SJSA1 (cell line): ENCODE measurements at regions not wholly inside any gene's neighbourhood (a gene's known extent, or its start where the extent isn't known, plus 50 kb on each side); places are given as distances from the start of the nearest gene placed in this dataset.
"Not testable (repeated sequence)": the region's sequence is repeated elsewhere in the genome, so short reads cannot be mapped to it uniquely, and the experiment has no call there.

ENCODE experiments used
- DNase-seq, 2 experiments: peaks; one replicate each; pipeline ENCODE4 v3.0.0-alpha.2; 2015 to 2020; ENCODE audit warnings: low spot score in 2 of 2, low read depth in 1 of 2
- H3K27ac ChIP-seq: fragments of 250-450 bp; sonication (Bioruptor Pico); 2 replicates; pipeline ENCODE4 v1.5.1; 2020; ENCODE audit warnings: mild to moderate bottlenecking, moderate library complexity
- H3K27me3 ChIP-seq: fragments of 250-450 bp; sonication (Bioruptor Pico); replicated peaks from 2 replicates; pipeline ENCODE4 v1.5.1; 2020; ENCODE audit warnings: mild to moderate bottlenecking, moderate library complexity
- H3K36me3 ChIP-seq: fragments of 250-450 bp; sonication (Bioruptor Pico); 2 replicates; pipeline ENCODE4 v1.5.1; 2020; ENCODE audit warnings: mild to moderate bottlenecking
- H3K4me1 ChIP-seq: fragments of 250-450 bp; sonication (Bioruptor Pico); replicated peaks from 2 replicates; pipeline ENCODE4 v1.6.1; 2021; ENCODE audit warnings: mild to moderate bottlenecking
- H3K4me3 ChIP-seq: fragments of 250-450 bp; sonication (Bioruptor Pico); 2 replicates; pipeline ENCODE4 v1.5.1; 2020; ENCODE audit warnings: mild to moderate bottlenecking
- H3K9me3 ChIP-seq: fragments of 250-450 bp; sonication (Bioruptor Pico); replicated peaks from 2 replicates; pipeline ENCODE4 v1.5.1; 2020; ENCODE audit warnings: mild to moderate bottlenecking

DNA sequence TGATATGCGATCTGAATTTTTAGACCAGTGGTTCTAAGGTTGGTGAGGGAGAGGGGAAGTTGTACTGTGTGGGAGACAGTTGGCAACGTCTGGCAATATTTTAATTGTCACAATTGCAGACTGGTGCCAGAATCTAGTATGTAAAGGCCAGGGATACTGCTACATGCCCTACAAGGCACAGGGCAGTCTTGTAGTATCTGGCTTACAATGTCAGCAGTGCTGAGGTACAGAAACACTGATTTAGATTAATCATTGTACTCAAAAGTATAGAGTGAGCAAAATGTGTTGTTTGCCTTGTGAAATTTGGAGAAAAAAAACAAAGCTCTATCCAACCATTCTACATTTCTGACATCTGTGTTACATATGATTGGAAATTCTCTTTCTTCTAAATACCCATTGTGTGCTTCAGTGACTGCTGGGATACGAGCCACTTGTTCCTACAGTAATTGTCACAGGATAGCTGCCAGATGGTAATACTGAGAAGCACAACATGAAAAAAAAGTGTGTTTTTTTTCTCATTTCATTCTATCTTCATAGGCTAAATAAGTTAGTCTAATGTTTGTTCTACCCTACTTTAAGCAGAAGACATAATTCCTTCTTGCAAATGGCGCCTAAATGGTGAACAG lies 526.7 kb upstream of the AGA start:
- no peaks in the 10 kb centered on the region for H3K9me3 ChIP-seq
- H3K27ac ChIP-seq = no peak overlapping the region
- H3K36me3 ChIP-seq = no peaks in the 10 kb centered on the region
- no peaks in the 10 kb centered on the region for H3K27me3 ChIP-seq
- H3K4me1 ChIP-seq = no peaks in the 10 kb centered on the region
- no peak for DNase-seq
- H3K4me3 ChIP-seq = no peak overlapping the region

DNA sequence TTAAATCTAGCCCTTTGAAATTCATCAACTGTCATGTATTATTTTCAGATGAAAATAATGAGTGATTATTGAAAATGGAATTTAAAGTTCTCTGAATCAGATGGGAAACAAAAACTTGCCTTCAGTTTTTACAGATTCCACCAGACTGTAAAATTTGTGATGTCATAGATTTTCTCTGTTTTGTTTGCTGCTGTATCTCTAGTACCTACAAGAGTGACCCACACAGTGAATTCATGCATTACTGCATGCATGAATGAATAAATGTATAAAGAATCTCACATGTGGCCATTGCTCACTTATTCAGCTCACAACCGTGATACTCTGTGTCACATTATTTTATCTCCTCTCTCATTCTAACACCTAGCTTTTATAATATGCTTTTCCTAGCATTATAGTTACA lies 532.2 kb upstream of the AGA start:
- Histone ChIP-seq H3K4me3 (no peak overlapping the region), H3K9me3 (0 out of 2 replicates have a peak, but pooled peaks cover 3% of the 10 kb centered on the region), H3K36me3 (no peaks in the 10 kb centered on the region), H3K27ac (no peak overlapping the region), H3K27me3 (no peaks in the 10 kb centered on the region), H3K4me1 (no peaks in the 10 kb centered on the region)
- DNase-seq = no peak

GRCh38 chr4:177975315-177975987 lies 533.2 kb upstream of the AGA start:
- no peaks in the 10 kb centered on the region for H3K27me3 ChIP-seq
- DNase-seq = no peak
- H3K4me3 ChIP-seq = no peak overlapping the region
- no peaks in the 10 kb centered on the region for H3K4me1 ChIP-seq
- no peaks in the 10 kb centered on the region for H3K36me3 ChIP-seq
- no peak overlapping the region for H3K27ac ChIP-seq
- 0 out of 2 replicates have a peak, but pooled peaks cover 3% of the 10 kb centered on the region for H3K9me3 ChIP-seq

DNA sequence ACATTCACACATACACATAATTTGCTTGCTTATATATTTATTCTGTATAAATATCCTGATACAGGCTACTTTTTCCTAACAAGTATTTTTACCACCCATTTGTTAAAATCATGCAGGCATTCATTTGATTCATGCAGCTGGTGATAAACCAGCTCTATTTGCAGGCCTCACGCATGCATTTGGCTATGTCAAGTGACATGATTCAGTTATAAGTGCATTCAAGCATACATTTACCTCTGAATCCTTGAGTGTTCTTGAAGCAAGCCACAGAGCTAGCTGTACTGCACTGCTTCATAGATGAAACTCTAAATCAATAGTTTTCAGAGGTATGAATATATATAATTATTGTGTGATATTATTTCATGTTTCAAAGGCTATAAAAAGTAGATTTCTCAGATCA lies 544.0 kb upstream of the AGA start:
- Histone ChIP-seq H3K36me3 (no peaks in the 10 kb centered on the region), H3K27ac (no peak overlapping the region), H3K4me1 (no peaks in the 10 kb centered on the region), H3K4me3 (no peak overlapping the region), H3K27me3 (no peaks in the 10 kb centered on the region), H3K9me3 (no peaks in the 10 kb centered on the region)
- no peak for DNase-seq

DNA sequence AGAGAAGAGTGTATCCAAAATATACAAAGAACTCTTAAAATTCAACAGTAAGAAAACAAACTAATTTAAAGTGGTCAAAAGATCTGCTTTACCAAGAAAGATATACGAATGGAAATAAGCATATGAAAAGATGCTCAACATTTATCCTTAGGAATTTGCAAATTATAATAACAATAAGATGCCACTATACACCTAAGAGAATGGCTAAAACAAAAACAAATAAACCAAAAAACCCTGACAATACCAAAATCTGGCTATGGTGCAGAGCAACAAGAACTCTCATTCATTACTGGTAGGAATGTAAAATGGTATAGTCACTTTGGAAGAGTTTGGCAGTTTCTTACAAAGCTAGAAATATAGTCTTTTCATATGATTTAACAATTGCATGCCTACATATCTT lies 545.7 kb upstream of the AGA start:
- DNase-seq = no peak
- no peaks in the 10 kb centered on the region for H3K4me1 ChIP-seq

GRCh38 chr4:177989503-177990201 lies 547.4 kb upstream of the AGA start:
- no peaks in the 10 kb centered on the region for H3K27me3 ChIP-seq
- H3K4me3 ChIP-seq = no peak overlapping the region
- no peaks in the 10 kb centered on the region for H3K4me1 ChIP-seq
- H3K27ac ChIP-seq = no peak overlapping the region
- no peak for DNase-seq
- no peaks in the 10 kb centered on the region for H3K36me3 ChIP-seq
- no peaks in the 10 kb centered on the region for H3K9me3 ChIP-seq

More for the DNA sequence above, 545.7 kb upstream of the AGA start:
- no peak overlapping the region for H3K4me3 ChIP-seq
- no peak overlapping the region for H3K27ac ChIP-seq
- no peaks in the 10 kb centered on the region for H3K27me3 ChIP-seq
- no peaks in the 10 kb centered on the region for H3K36me3 ChIP-seq
- no peaks in the 10 kb centered on the region for H3K9me3 ChIP-seq

- Histone ChIP-seq H3K27me3 (no peaks in the 10 kb centered on the region), H3K4me3 (no peak overlapping the region)
These were observed 560.9 kb upstream of the AGA start for GRCh38 chr4:178003098-178003657.

DNA sequence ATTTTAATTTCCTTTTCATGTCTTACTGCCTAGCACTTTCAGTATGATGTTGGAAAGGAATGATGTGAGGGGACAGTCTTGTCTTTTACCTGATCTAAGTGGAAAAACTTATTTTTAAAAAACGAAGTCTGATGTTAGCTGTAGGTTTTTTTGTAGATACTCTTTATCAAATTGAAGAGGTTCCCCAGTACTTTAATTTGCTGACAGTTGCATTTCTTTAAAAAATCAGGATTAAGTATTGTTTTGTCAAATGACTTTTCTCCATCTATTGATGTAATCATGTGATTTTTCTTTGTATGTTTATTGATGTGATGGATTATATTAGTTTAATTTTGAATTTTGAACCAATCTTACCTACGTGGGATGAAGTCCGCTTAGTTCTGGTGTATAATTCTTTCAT lies 568.4 kb upstream of the AGA start:
- H3K4me1 ChIP-seq = no peaks in the 10 kb centered on the region
- no peak for DNase-seq
- no peak overlapping the region for H3K27ac ChIP-seq
- no peak overlapping the region for H3K4me3 ChIP-seq
- H3K27me3 ChIP-seq = no peaks in the 10 kb centered on the region
- no peaks in the 10 kb centered on the region for H3K9me3 ChIP-seq
- no peaks in the 10 kb centered on the region for H3K36me3 ChIP-seq

More at GRCh38 chr4:178003098-178003657, 560.9 kb upstream of the AGA start:
- Histone ChIP-seq H3K27ac (no peak overlapping the region), H3K9me3 (no peaks in the 10 kb centered on the region), H3K4me1 (no peaks in the 10 kb centered on the region), H3K36me3 (no peaks in the 10 kb centered on the region)
- DNase-seq = no peak

DNA sequence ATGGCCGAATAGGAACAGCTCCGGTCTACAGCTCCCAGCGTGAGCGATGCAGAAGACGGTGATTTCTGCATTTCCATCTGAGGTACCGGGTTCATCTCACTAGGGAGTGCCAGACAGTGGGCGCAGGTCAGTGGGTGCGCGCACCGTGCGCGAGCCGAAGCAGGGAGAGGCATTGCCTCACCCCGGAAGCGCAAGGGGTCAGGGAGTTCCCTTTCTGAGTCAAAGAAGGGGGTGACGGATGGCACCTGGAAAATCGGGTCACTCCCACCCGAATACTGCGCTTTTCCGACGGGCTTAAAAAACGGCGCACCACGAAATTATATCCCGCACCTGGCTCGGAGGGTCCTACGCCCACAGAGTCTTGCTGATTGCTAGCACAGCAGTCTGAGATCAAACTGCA lies 572.8 kb upstream of the AGA start:
- not testable (repeated sequence) for H3K4me1 ChIP-seq, H3K27ac ChIP-seq, DNase-seq, H3K9me3 ChIP-seq, H3K4me3 ChIP-seq, H3K36me3 ChIP-seq, H3K27me3 ChIP-seq

GRCh38 chr4:178026999-178027398 lies 584.8 kb upstream of the AGA start:
- DNase-seq = no peak
- no peaks in the 10 kb centered on the region for H3K4me1 ChIP-seq

GRCh38 chr4:178027796-178028195 lies 585.6 kb upstream of the AGA start:
- Histone ChIP-seq H3K4me3 (no peak overlapping the region), H3K9me3 (no peaks in the 10 kb centered on the region), H3K36me3 (no peaks in the 10 kb centered on the region), H3K27ac (no peak overlapping the region), H3K27me3 (no peaks in the 10 kb centered on the region), H3K4me1 (no peaks in the 10 kb centered on the region)
- no peak for DNase-seq

More at GRCh38 chr4:178026999-178027398, 584.8 kb upstream of the AGA start:
- no peaks in the 10 kb centered on the region for H3K9me3 ChIP-seq
- H3K4me3 ChIP-seq = no peak overlapping the region
- H3K27me3 ChIP-seq = no peaks in the 10 kb centered on the region
- H3K27ac ChIP-seq = no peak overlapping the region
- H3K36me3 ChIP-seq = no peaks in the 10 kb centered on the region

- Histone ChIP-seq H3K9me3 (no peaks in the 10 kb centered on the region), H3K27ac (no peak overlapping the region), H3K36me3 (no peaks in the 10 kb centered on the region), H3K4me1 (no peaks in the 10 kb centered on the region), H3K27me3 (no peaks in the 10 kb centered on the region), H3K4me3 (no peak overlapping the region)
- DNase-seq = no peak
These were observed 586.2 kb upstream of the AGA start for GRCh38 chr4:178028481-178028880.

DNA sequence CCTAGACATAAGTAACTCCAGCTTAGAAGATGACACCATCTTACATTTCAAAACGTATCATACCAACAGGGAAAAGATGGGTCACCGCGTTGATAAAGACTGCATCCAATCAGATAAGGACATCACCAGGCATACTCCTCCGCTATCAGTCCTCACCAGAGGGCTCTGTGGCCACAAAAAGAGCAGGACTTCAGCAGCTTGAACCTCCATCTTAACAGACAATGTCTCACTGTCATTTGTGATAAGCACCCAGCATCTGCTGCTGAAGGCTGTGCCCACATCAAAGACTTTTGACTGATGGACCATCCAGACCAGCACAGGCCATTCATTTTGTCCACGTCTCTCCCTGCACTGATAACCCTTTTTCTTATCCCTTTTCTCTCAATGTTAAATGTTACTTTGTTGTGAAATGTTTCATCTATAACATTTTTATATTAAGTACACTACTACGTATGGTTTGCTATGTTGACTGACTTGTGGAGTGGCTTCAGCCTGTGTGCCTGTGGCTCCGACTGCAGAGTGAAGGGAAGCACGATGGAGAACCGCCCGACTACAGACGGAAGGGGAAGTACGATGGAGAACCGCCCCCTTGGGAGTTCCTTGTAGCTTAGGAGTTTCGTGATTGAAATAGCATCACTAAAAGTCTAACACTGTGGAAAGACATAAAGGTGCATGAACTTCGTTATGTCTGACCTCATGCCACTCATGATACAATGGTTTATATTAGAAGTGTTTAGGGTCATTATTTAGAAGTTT lies 595.4 kb upstream of the AGA start:
- H3K36me3 ChIP-seq = no peaks in the 10 kb centered on the region

More for the DNA sequence above, 595.4 kb upstream of the AGA start:
- H3K27ac ChIP-seq = no peak overlapping the region
- H3K4me1 ChIP-seq = no peaks in the 10 kb centered on the region
- no peaks in the 10 kb centered on the region for H3K27me3 ChIP-seq
- H3K4me3 ChIP-seq = no peak overlapping the region
- DNase-seq = no peak
- no peaks in the 10 kb centered on the region; the same call in 1 of the 2 replicates for H3K9me3 ChIP-seq
